B cell (primary cell): ENCODE measurements at regions not wholly inside any gene's neighbourhood (a gene's known extent, or its start where the extent isn't known, plus 50 kb on each side); places are given as distances from the start of the nearest gene placed in this dataset.

Experiments used
- ATAC-seq: fragments of 200-7000 bp; cut with Tn5 transposase; one replicate; pipeline ENCODE4 v1.10.0; 2021; ENCODE audit warnings: low read depth, mild to moderate bottlenecking, moderate number of reproducible peaks, moderate library complexity
- CTCF ChIA-PET: fragments of 350-600 bp; sonication (Branson Sonifier 250); formaldehyde crosslinking; loops from one replicate; lab custom pipeline; 2021; ENCODE audit warnings: antibody characterized with exemption, inconsistent platforms; lab: Charles Lee
- POLR2A ChIA-PET: fragments of 350-600 bp; sonication (Branson Sonifier 250); formaldehyde crosslinking; loops from one replicate; lab custom pipeline; 2021; ENCODE audit warnings: antibody characterized with exemption; lab: Charles Lee
- DNase-seq: peaks from one replicate; pipeline ENCODE4 v3.0.0; 2013
- H2AFZ ChIP-seq: 2 replicates; pipeline ENCODE4 v1.6.1; 2012; ENCODE audit warnings: mild to moderate bottlenecking, low read depth, low read length; ENCODE audit not compliant: insufficient read depth, poor library complexity, severe bottlenecking
- H3K27ac ChIP-seq, 2 donors: 1 replicate in 1 of 2; 2 replicates in 1 of 2; pipeline ENCODE4 v1.5.1; 2012 to 2013; ENCODE audit warnings: low read length in 2 of 2, mild to moderate bottlenecking in 2 of 2, moderate library complexity in 1 of 2
- H3K27me3 ChIP-seq, 4 experiments: fragments of 200-600 bp in 1 of 4; sonication (generic) in 1 of 4; replicated peaks in 1 of 4; 1 replicate in 2 of 4; 2 replicates in 2 of 4; pipeline versions ENCODE4 v1.6.1 to v1.7.0; 2013 to 2016; ENCODE audit warnings: low read length in 3 of 4, mild to moderate bottlenecking in 2 of 4, mixed read lengths in 1 of 4, moderate library complexity in 1 of 4; ENCODE audit not compliant: insufficient read depth in 4 of 4, control insufficient read depth in 3 of 4; ENCODE audit errors: control extremely low read depth in 1 of 4
- H3K36me3 ChIP-seq, 2 experiments: replicated peaks in 1 of 2; 1 replicate in 1 of 2; 2 replicates in 1 of 2; pipeline versions ENCODE4 v1.6.1 to v1.7.1; 2013; ENCODE audit warnings: low read length in 1 of 2; ENCODE audit not compliant: insufficient read depth in 2 of 2, control insufficient read depth in 1 of 2; ENCODE audit errors: control extremely low read depth in 1 of 2, extremely low read depth in 1 of 2
- H3K4me1 ChIP-seq, 2 donors: fragments of 200-600 bp in 1 of 2; sonication (generic) in 1 of 2; 1 replicate in 1 of 2; 2 replicates in 1 of 2; pipeline versions ENCODE4 v1.5.1 to v1.6.1; 2013 to 2017; ENCODE audit warnings: low read length in 2 of 2; ENCODE audit not compliant: control insufficient read depth in 2 of 2, insufficient read depth in 2 of 2
- H3K4me2 ChIP-seq: replicated peaks from 2 replicates; pipeline ENCODE3; 2012; ENCODE audit warnings: mild to moderate bottlenecking, low read depth, low read length; ENCODE audit not compliant: poor library complexity, severe bottlenecking
- H3K4me3 ChIP-seq, 5 experiments: fragments of 200-600 bp in 1 of 5; sonication (generic) in 1 of 5; 1 replicate in 3 of 5; 2 replicates in 2 of 5; pipeline versions ENCODE4 v1.5.1 to v1.7.0; 2011 to 2016; ENCODE audit warnings: low read length in 4 of 5, mild to moderate bottlenecking in 4 of 5, low read depth in 2 of 5, control low read depth in 1 of 5, moderate library complexity in 1 of 5; ENCODE audit not compliant: insufficient read depth in 1 of 5; ENCODE audit errors: control extremely low read depth in 1 of 5, extremely low read depth in 1 of 5
- H3K79me2 ChIP-seq: fragments of 200-600 bp; sonication (generic); one replicate; pipeline ENCODE4 v1.6.0; 2016; ENCODE audit warnings: low read length; ENCODE audit not compliant: control insufficient read depth, insufficient read depth
- H3K9ac ChIP-seq: fragments of 200-600 bp; sonication (generic); 2 replicates; pipeline ENCODE4 v1.6.1; 2017; ENCODE audit warnings: mild to moderate bottlenecking, low read length, moderate library complexity
- H3K9me3 ChIP-seq, 3 donors: one replicate each; pipeline versions ENCODE4 v1.6.1 to v1.7.1; 2013; ENCODE audit warnings: low read length in 2 of 3; ENCODE audit not compliant: control insufficient read depth in 2 of 3, insufficient read depth in 1 of 3; ENCODE audit errors: control extremely low read depth in 1 of 3
- H4K20me1 ChIP-seq: 2 replicates; pipeline ENCODE4 v1.6.0; 2012; ENCODE audit warnings: mild to moderate bottlenecking, low read length; ENCODE audit not compliant: insufficient read depth, control insufficient read depth, poor library complexity, severe bottlenecking
- H3K27ac Mint-ChIP-seq: one replicate; pipeline ENCODE4 v1.8.0; 2021; ENCODE audit warnings: mixed read lengths
- H3K27me3 Mint-ChIP-seq: one replicate; pipeline ENCODE4 v1.8.0; 2021; ENCODE audit warnings: mixed read lengths
- H3K4me1 Mint-ChIP-seq: one replicate; pipeline ENCODE4 v1.8.0; 2021; ENCODE audit warnings: mixed read lengths
- H3K4me3 Mint-ChIP-seq: one replicate; pipeline ENCODE4 v1.8.0; 2021; ENCODE audit warnings: mixed read lengths
- H3K9me3 Mint-ChIP-seq: one replicate; pipeline ENCODE4 v1.8.0; 2022; ENCODE audit warnings: mixed read lengths; ENCODE audit not compliant: insufficient read depth
- EZH2 ChIP-seq: IDR thresholded peaks from 2 replicates; pipeline ENCODE4 v1.6.1; 2012; ENCODE audit warnings: borderline replicate concordance, low read depth, mild to moderate bottlenecking, moderate library complexity, low read length; ENCODE audit not compliant: insufficient read depth, poor library complexity, severe bottlenecking
- WGBS: methylation state at CpG from one replicate; pipeline ENCODE4 v1.1.5; 2013; ENCODE audit warnings: missing lambda C conversion rate; ENCODE audit not compliant: insufficient coverage; 5-methylcytosine and 5-hydroxymethylcytosine counted together
- intact Hi-C: fragments of 100-400 bp; cut with micrococcal nuclease; formaldehyde crosslinking; loops from one replicate; pipeline ENCODE4 v1.10.0; 2022
- TF ChIP-seq, protein P1 (sequence below): fragments of 200-600 bp; IDR thresholded peaks from one replicate; pipeline ENCODE4 v1.8.0; 2022; ENCODE audit warnings: antibody characterized with exemption, mild to moderate bottlenecking

DNA sequence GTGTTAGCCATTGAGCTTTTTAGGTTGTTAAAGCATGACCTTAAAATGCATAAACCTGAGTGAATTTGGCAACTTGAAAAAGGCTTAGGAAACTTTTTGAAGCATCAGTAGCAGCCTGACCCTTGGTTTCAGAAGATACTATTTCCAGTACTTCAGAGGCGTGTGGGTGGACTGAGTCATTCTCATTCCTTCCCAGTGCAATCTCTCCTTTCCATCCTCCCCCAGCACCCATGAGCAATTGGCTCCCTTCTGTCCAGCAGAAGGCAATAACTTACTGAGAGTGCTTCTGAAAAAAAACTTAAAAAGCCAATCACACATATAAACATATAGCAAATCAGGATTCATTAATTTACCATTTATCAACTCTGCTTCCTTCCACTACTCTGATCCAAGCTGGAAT lies 299.3 kb upstream of the STXBP6 start:
- no peak overlapping the region for H3K27ac Mint-ChIP-seq
- peaks cover 4% of the 10 kb centered on the region for H3K9me3 Mint-ChIP-seq
- intact Hi-C loops: no loop called here
- Histone ChIP-seq H2AFZ (no peak overlapping the region), H3K4me2 (no peak overlapping the region), H3K27ac (no peak overlapping the region), H3K36me3 (no peaks in the 10 kb centered on the region), H3K27me3 (no peaks in the 10 kb centered on the region), H3K9me3 (peaks cover 0 to 6% (median 4%) of the 10 kb centered on the region in 3 donors), H3K4me3 (no peak overlapping the region), H3K79me2 (no peaks in the 10 kb centered on the region), H3K9ac (no peak overlapping the region), H4K20me1 (no peaks in the 10 kb centered on the region), H3K4me1 (no peaks in the 10 kb centered on the region)
- no peak overlapping the region for H3K4me3 Mint-ChIP-seq
- TF ChIP-seq, protein P1, sequence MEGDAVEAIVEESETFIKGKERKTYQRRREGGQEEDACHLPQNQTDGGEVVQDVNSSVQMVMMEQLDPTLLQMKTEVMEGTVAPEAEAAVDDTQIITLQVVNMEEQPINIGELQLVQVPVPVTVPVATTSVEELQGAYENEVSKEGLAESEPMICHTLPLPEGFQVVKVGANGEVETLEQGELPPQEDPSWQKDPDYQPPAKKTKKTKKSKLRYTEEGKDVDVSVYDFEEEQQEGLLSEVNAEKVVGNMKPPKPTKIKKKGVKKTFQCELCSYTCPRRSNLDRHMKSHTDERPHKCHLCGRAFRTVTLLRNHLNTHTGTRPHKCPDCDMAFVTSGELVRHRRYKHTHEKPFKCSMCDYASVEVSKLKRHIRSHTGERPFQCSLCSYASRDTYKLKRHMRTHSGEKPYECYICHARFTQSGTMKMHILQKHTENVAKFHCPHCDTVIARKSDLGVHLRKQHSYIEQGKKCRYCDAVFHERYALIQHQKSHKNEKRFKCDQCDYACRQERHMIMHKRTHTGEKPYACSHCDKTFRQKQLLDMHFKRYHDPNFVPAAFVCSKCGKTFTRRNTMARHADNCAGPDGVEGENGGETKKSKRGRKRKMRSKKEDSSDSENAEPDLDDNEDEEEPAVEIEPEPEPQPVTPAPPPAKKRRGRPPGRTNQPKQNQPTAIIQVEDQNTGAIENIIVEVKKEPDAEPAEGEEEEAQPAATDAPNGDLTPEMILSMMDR: no peak
- no peak for TF ChIP-seq EZH2
- no peaks in the 10 kb centered on the region for H3K4me1 Mint-ChIP-seq
- DNase-seq: no peak
- H3K27me3 Mint-ChIP-seq: no peaks in the 10 kb centered on the region
- POLR2A ChIA-PET: no interaction called here
- ATAC-seq: no peak
- 100% methylated on average over 1 of the region's 1 CpG for WGBS
- CTCF ChIA-PET: no interaction called here

DNA sequence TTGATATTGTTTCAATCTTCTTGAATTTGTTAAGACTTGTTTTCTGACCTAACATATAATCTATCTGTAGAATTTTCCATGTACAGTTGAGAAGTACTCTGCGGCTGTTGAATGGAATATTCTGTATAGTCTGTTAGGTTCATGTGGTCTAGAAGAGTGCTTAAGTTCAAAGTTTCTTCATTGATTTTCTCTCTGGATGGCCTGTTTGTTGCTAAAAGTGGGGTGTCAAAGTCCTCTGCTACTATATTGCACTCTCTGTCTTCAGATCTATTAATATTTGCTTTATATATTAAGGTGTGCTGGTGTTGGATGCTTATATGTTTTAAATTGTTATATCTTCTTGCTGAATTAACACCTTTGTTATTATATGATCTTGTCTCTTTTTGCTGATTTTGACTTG lies 290.9 kb upstream of the STXBP6 start:
- ChIA-PET CTCF (no interaction called here), POLR2A (no interaction called here)
- Histone ChIP-seq H3K4me3 (no peak overlapping the region), H3K4me2 (no peak overlapping the region), H3K79me2 (no peaks in the 10 kb centered on the region), H3K27ac (no peak overlapping the region), H2AFZ (no peak overlapping the region), H3K9ac (no peak overlapping the region), H3K9me3 (peaks cover 0 to 13% (median 10%) of the 10 kb centered on the region in 3 donors), H3K4me1 (no peaks in the 10 kb centered on the region), H4K20me1 (no peaks in the 10 kb centered on the region), H3K27me3 (no peaks in the 10 kb centered on the region), H3K36me3 (no peaks in the 10 kb centered on the region)
- peaks cover 10% of the 10 kb centered on the region for H3K9me3 Mint-ChIP-seq
- H3K4me3 Mint-ChIP-seq: no peak overlapping the region
- intact Hi-C loops: no loop called here
- ATAC-seq (no peak), DNase-seq (no peak)
- no CpG with 5 or more reads among the region's 1 CpG for WGBS
- no peak overlapping the region for H3K27ac Mint-ChIP-seq
- no peaks in the 10 kb centered on the region for H3K27me3 Mint-ChIP-seq
- TF ChIP-seq, protein P1: no peak
- TF ChIP-seq EZH2: no peak
- H3K4me1 Mint-ChIP-seq: no peaks in the 10 kb centered on the region
